ENCODE measurements at regions not wholly inside any gene's neighbourhood (a gene's known extent, or its start where the extent isn't known, plus 50 kb on each side); places are given as distances from the start of the nearest gene placed in this dataset.

- H3K27ac Mint-ChIP-seq, result no peak overlapping the region
- H3K79me2 ChIP-seq (ENCODE audit: control insufficient read depth, insufficient read depth, low read length), result no peaks in the 10 kb centered on the region
- intact Hi-C loops (cut with micrococcal nuclease), result no loop called here
- H3K9ac ChIP-seq (ENCODE audit: low read length), result no peak overlapping the region
- peaks cover 9% of the 10 kb centered on the region for H3K9me3 Mint-ChIP-seq (ENCODE audit: insufficient read depth)
- POLR2A ChIA-PET, result no interaction called here
- H3K9me3 ChIP-seq (ENCODE audit: control extremely low read depth in 1 of 3, control insufficient read depth in 2 of 3, insufficient read depth in 1 of 3, low read length in 2 of 3), result no peaks in the 10 kb centered on the region
- no peaks in the 10 kb centered on the region for H3K4me1 Mint-ChIP-seq
- no peaks in the 10 kb centered on the region for H3K4me1 ChIP-seq (ENCODE audit: control insufficient read depth in 2 of 2, insufficient read depth in 2 of 2, low read length in 2 of 2)
- H2AFZ ChIP-seq (ENCODE audit: insufficient read depth, low read depth, low read length, poor library complexity, severe bottlenecking), result no peak overlapping the region
- H3K4me2 ChIP-seq (replicated peaks; ENCODE audit: low read depth, low read length, poor library complexity, severe bottlenecking), result no peak overlapping the region
- H4K20me1 ChIP-seq (ENCODE audit: control insufficient read depth, insufficient read depth, low read length, poor library complexity, severe bottlenecking), result no peaks in the 10 kb centered on the region
- DNase-seq (no peak), ATAC-seq (ENCODE audit: low read depth) (no peak)
- TF ChIP-seq EZH2 (IDR thresholded peaks at IDR 0.05; ENCODE audit: borderline replicate concordance, insufficient read depth, low read depth, low read length, poor library complexity, severe bottlenecking) (no peak), CTCF (IDR thresholded peaks at IDR 0.05) (no peak)
- H3K4me3 Mint-ChIP-seq, result no peak overlapping the region
- CTCF ChIA-PET, result no interaction called here
- no peaks in the 10 kb centered on the region for H3K36me3 ChIP-seq (replicated peaks in 1 of 2; ENCODE audit: control extremely low read depth in 1 of 2, control insufficient read depth in 1 of 2, extremely low read depth in 1 of 2, insufficient read depth in 2 of 2, low read length in 1 of 2)
- no CpG with 5 or more reads among the region's 2 CpGs for WGBS (ENCODE audit: insufficient coverage)
- H3K4me3 ChIP-seq (ENCODE audit: control extremely low read depth in 1 of 5, extremely low read depth in 1 of 5, insufficient read depth in 1 of 5, low read depth in 2 of 5, low read length in 4 of 5), result no peak overlapping the region
- H3K27me3 Mint-ChIP-seq, result no peaks in the 10 kb centered on the region
- no peak overlapping the region for H3K27ac ChIP-seq (ENCODE audit: low read length in 2 of 2)
- no peaks in the 10 kb centered on the region for H3K27me3 ChIP-seq (replicated peaks in 1 of 4; ENCODE audit: control extremely low read depth in 1 of 4, control insufficient read depth in 3 of 4, insufficient read depth in 4 of 4, low read length in 3 of 4)
Observed at GRCh38 chr13:83350569-83350968, 531.7 kb downstream of the SLITRK1 start.

GRCh38 chr13:83344518-83344917 lies 537.8 kb downstream of the SLITRK1 start:
- Mint-ChIP-seq H3K27ac (no peak overlapping the region), H3K4me3 (no peak overlapping the region), H3K9me3 (ENCODE audit: insufficient read depth) (peaks cover 12% of the 10 kb centered on the region), H3K27me3 (no peaks in the 10 kb centered on the region), H3K4me1 (no peaks in the 10 kb centered on the region)
- Histone ChIP-seq H3K27ac (ENCODE audit: low read length in 2 of 2) (no peak overlapping the region), H2AFZ (ENCODE audit: insufficient read depth, low read depth, low read length, poor library complexity, severe bottlenecking) (no peak overlapping the region), H3K4me2 (replicated peaks; ENCODE audit: low read depth, low read length, poor library complexity, severe bottlenecking) (no peak overlapping the region), H3K4me1 (ENCODE audit: control insufficient read depth in 2 of 2, insufficient read depth in 2 of 2, low read length in 2 of 2) (no peaks in the 10 kb centered on the region), H3K79me2 (ENCODE audit: control insufficient read depth, insufficient read depth, low read length) (no peaks in the 10 kb centered on the region), H4K20me1 (ENCODE audit: control insufficient read depth, insufficient read depth, low read length, poor library complexity, severe bottlenecking) (no peaks in the 10 kb centered on the region), H3K9me3 (ENCODE audit: control extremely low read depth in 1 of 3, control insufficient read depth in 2 of 3, insufficient read depth in 1 of 3, low read length in 2 of 3) (peaks cover 0 to 3% (median 0%) of the 10 kb centered on the region in 3 donors), H3K4me3 (ENCODE audit: control extremely low read depth in 1 of 5, extremely low read depth in 1 of 5, insufficient read depth in 1 of 5, low read depth in 2 of 5, low read length in 4 of 5) (no peak overlapping the region), H3K27me3 (replicated peaks in 1 of 4; ENCODE audit: control extremely low read depth in 1 of 4, control insufficient read depth in 3 of 4, insufficient read depth in 4 of 4, low read length in 3 of 4) (no peaks in the 10 kb centered on the region), H3K9ac (ENCODE audit: low read length) (no peak overlapping the region), H3K36me3 (replicated peaks in 1 of 2; ENCODE audit: control extremely low read depth in 1 of 2, control insufficient read depth in 1 of 2, extremely low read depth in 1 of 2, insufficient read depth in 2 of 2, low read length in 1 of 2) (no peaks in the 10 kb centered on the region)
- no peak for ATAC-seq (ENCODE audit: low read depth)
- no peak for DNase-seq
- intact Hi-C loops (cut with micrococcal nuclease), result no loop called here
- ChIA-PET POLR2A (no interaction called here), CTCF (no interaction called here)
- TF ChIP-seq CTCF (IDR thresholded peaks at IDR 0.05) (no peak), EZH2 (IDR thresholded peaks at IDR 0.05; ENCODE audit: borderline replicate concordance, insufficient read depth, low read depth, low read length, poor library complexity, severe bottlenecking) (no peak)
- no CpG with 5 or more reads among the region's 2 CpGs for WGBS (ENCODE audit: insufficient coverage)
